ENCODE measurements at regions not wholly inside any gene's neighbourhood (a gene's known extent, or its start where the extent isn't known, plus 50 kb on each side); places are given as distances from the start of the nearest gene placed in this dataset.

GRCh38 chr2:138207074-138207930, 243.0 kb downstream of the HNMT start:
- Histone ChIP-seq H3K4me3 (ENCODE audit: low read depth, low read length) (no peak overlapping the region), H3K27me3 (ENCODE audit: control insufficient read depth, insufficient read depth, low read length) (no peaks in the 10 kb centered on the region), H3K36me3 (ENCODE audit: control insufficient read depth, insufficient read depth, low read length) (no peaks in the 10 kb centered on the region)
- TF ChIP-seq CTCF (IDR thresholded peaks at IDR 0.05; ENCODE audit: insufficient read depth, low read length, poor library complexity, severe bottlenecking), result no peak
- DNase-seq (ENCODE audit: low read depth), result no peak

DNA sequence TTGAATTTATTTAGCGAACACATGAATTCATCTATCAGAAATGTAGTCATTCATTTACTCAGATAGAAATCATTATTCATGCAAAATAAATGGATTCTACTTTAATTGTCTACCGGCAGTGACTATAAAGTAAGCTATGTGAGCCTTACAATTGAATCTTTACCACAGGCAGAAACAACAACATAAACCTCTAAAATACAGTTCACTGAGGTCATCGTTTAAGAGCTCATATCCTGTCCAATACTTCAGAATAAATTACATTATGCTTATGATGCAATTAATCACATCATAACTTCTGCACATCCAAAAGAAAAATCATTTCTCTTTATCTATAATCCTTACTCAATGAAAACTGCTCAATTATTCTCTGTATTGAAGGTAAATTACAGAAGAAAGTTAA, 244.7 kb downstream of the HNMT start:
- Histone ChIP-seq H3K4me3 (ENCODE audit: low read depth, low read length) (no peak overlapping the region), H3K36me3 (ENCODE audit: control insufficient read depth, insufficient read depth, low read length) (no peaks in the 10 kb centered on the region), H3K27me3 (ENCODE audit: control insufficient read depth, insufficient read depth, low read length) (no peaks in the 10 kb centered on the region)
- no peak for TF ChIP-seq CTCF (IDR thresholded peaks at IDR 0.05; ENCODE audit: insufficient read depth, low read length, poor library complexity, severe bottlenecking)
- no peak for DNase-seq (ENCODE audit: low read depth)

- Histone ChIP-seq H3K27me3 (ENCODE audit: control insufficient read depth, insufficient read depth, low read length) (no peaks in the 10 kb centered on the region), H3K4me3 (ENCODE audit: low read depth, low read length) (no peak overlapping the region), H3K36me3 (ENCODE audit: control insufficient read depth, insufficient read depth, low read length) (no peaks in the 10 kb centered on the region)
- TF ChIP-seq CTCF (IDR thresholded peaks at IDR 0.05; ENCODE audit: insufficient read depth, low read length, poor library complexity, severe bottlenecking), result no peak
- no peak for DNase-seq (ENCODE audit: low read depth)
These were observed 246.2 kb downstream of the HNMT start for GRCh38 chr2:138210487-138210886.

GRCh38 chr2:138212434-138212833, 248.2 kb downstream of the HNMT start:
- TF ChIP-seq CTCF (IDR thresholded peaks at IDR 0.05; ENCODE audit: insufficient read depth, low read length, poor library complexity, severe bottlenecking), result no peak
- no peak for DNase-seq (ENCODE audit: low read depth)
- Histone ChIP-seq H3K27me3 (ENCODE audit: control insufficient read depth, insufficient read depth, low read length) (no peaks in the 10 kb centered on the region), H3K4me3 (ENCODE audit: low read depth, low read length) (no peak overlapping the region), H3K36me3 (ENCODE audit: control insufficient read depth, insufficient read depth, low read length) (no peaks in the 10 kb centered on the region)

DNA sequence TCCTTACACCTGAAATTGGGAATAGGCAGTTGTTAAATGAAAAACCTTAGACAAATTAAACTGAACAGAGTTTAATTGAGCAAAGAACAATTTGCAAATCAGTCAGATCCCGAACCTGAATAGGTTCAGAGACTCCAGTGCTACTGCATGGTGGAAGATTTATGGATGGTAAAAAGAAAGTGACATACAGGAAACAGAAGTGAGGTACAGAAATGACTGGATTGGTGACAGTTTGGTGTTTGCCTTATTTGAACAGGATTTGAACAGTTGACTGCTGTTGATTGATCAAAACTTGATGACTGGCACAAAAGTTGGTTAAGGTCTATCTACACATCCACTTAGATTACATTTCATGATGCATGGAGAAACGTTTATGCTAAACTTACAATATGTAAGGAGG, 248.8 kb downstream of the HNMT start:
- DNase-seq (ENCODE audit: low read depth), result no peak
- Histone ChIP-seq H3K4me3 (ENCODE audit: low read depth, low read length) (no peak overlapping the region), H3K27me3 (ENCODE audit: control insufficient read depth, insufficient read depth, low read length) (no peaks in the 10 kb centered on the region), H3K36me3 (ENCODE audit: control insufficient read depth, insufficient read depth, low read length) (no peaks in the 10 kb centered on the region)
- no peak for TF ChIP-seq CTCF (IDR thresholded peaks at IDR 0.05; ENCODE audit: insufficient read depth, low read length, poor library complexity, severe bottlenecking)

DNA sequence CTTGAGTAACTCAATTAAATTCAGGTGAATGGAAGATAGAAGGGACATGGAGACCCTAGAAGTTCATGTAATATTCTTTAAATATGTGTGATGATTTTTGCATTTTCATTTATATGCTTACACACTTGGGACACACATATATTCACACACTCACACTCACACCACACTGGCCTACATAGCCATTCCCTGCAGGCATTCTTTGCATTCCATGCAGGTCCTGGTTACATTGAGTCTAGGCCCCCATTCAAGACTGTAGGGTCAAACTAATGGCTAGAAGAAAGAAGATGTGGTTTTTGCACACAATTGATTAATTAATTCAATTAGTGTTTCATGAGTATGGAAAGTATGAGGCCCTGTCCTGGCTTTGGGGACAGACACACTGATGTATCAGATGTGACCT, 249.4 kb downstream of the HNMT start:
- DNase-seq (ENCODE audit: low read depth), result no peak
- no peak for TF ChIP-seq CTCF (IDR thresholded peaks at IDR 0.05; ENCODE audit: insufficient read depth, low read length, poor library complexity, severe bottlenecking)
- H3K27me3 ChIP-seq (ENCODE audit: control insufficient read depth, insufficient read depth, low read length), result no peaks in the 10 kb centered on the region
- H3K4me3 ChIP-seq (ENCODE audit: low read depth, low read length), result no peak overlapping the region
- H3K36me3 ChIP-seq (ENCODE audit: control insufficient read depth, insufficient read depth, low read length), result no peaks in the 10 kb centered on the region
